Endodermal cell (in vitro differentiated cells): ENCODE measurements at regions not wholly inside any gene's neighbourhood (a gene's known extent, or its start where the extent isn't known, plus 50 kb on each side); places are given as distances from the start of the nearest gene placed in this dataset.

Experiments used
- DNase-seq: peaks from one replicate; pipeline ENCODE4 v3.0.0-alpha.2; 2017
- H3K27ac ChIP-seq: 2 replicates; pipeline ENCODE4 v1.5.1; 2013; ENCODE audit warnings: mild to moderate bottlenecking, low read depth, low read length, moderate library complexity
- H3K27me3 ChIP-seq: 2 replicates; pipeline ENCODE4 v1.6.1; 2013; ENCODE audit warnings: mild to moderate bottlenecking, low read length, moderate library complexity; ENCODE audit not compliant: insufficient read depth, control insufficient read depth, poor library complexity, severe bottlenecking
- H3K36me3 ChIP-seq: 2 replicates; pipeline ENCODE4 v1.7.0; 2013; ENCODE audit warnings: mild to moderate bottlenecking, low read length, moderate library complexity; ENCODE audit not compliant: control insufficient read depth, insufficient read depth
- H3K4me1 ChIP-seq: one replicate; pipeline ENCODE4 v1.7.0; 2013; ENCODE audit warnings: low read length; ENCODE audit not compliant: control insufficient read depth, insufficient read depth
- H3K4me3 ChIP-seq: 2 replicates; pipeline ENCODE4 v1.5.1; 2013; ENCODE audit warnings: mild to moderate bottlenecking, low read length, moderate library complexity
- H3K9ac ChIP-seq: 2 replicates; pipeline ENCODE4 v1.6.1; 2013; ENCODE audit warnings: mild to moderate bottlenecking, low read length, moderate library complexity; ENCODE audit not compliant: poor library complexity, severe bottlenecking; ENCODE audit errors: extremely low read depth
- H3K9me3 ChIP-seq: 2 replicates; pipeline ENCODE4 v1.6.1; 2013; ENCODE audit warnings: mild to moderate bottlenecking, low read length, moderate library complexity; ENCODE audit not compliant: control insufficient read depth
- H3K27ac Mint-ChIP-seq: 2 replicates; pipeline ENCODE4 v1.8.0; 2020; ENCODE audit warnings: mixed read lengths
- H3K27me3 Mint-ChIP-seq: 2 replicates; pipeline ENCODE4 v1.8.0; 2021; ENCODE audit warnings: mild to moderate bottlenecking, mixed read lengths; ENCODE audit not compliant: insufficient read depth
- H3K36me3 Mint-ChIP-seq: 2 replicates; pipeline ENCODE4 v1.8.0; 2020; ENCODE audit warnings: low read depth, mixed read lengths
- H3K4me1 Mint-ChIP-seq: 2 replicates; pipeline ENCODE4 v1.8.0; 2020; ENCODE audit warnings: mixed read lengths
- H3K4me3 Mint-ChIP-seq: 2 replicates; pipeline ENCODE4 v1.8.0; 2020; ENCODE audit warnings: mild to moderate bottlenecking, moderate library complexity, mixed read lengths
- H3K9me3 Mint-ChIP-seq: 2 replicates; pipeline ENCODE4 v1.8.0; 2020; ENCODE audit warnings: mild to moderate bottlenecking, mixed read lengths
- WGBS, 2 experiments: methylation state at CpG; one replicate each; pipeline versions ENCODE4 v1.1.5 to v1.1.7; 2013; ENCODE audit warnings: missing lambda C conversion rate in 2 of 2, mixed read lengths in 1 of 2; ENCODE audit not compliant: insufficient coverage in 1 of 2, insufficient read length in 1 of 2; 5-methylcytosine and 5-hydroxymethylcytosine counted together
- TF ChIP-seq, protein P1 (sequence below): fragments of 200-600 bp; sonication (generic); conservative IDR thresholded peaks from 2 replicates; pipeline ENCODE4 v1.5.0; 2021; ENCODE audit warnings: antibody characterized with exemption, mild to moderate bottlenecking

DNA sequence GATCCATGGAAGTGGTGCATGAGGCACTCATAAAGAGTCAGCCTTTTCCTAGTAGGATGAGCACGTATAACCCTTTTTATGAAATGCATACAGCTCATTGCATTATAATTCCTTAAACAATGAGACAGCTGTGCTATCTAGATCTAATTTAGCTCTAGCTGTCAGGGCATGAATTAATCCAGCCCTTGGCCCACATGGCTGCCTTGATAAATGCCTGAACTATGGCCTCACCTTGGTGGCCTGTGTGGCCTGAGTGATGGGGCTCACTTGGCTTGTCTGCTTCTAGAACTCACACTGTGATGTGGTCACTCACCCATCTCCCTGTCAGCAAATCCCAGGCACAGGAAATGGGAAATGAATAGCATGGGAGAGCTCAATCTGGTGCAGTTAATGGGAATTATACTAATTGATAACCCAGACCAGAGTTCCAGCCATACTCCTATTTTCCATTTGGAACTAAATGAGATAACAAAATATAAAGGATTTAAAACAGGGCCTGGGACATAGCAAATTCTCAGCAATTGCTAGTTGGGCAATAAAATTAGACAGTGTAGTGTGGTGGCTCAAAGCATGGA lies 153.6 kb downstream of the HS3ST2 start:
- TF ChIP-seq, protein P1, sequence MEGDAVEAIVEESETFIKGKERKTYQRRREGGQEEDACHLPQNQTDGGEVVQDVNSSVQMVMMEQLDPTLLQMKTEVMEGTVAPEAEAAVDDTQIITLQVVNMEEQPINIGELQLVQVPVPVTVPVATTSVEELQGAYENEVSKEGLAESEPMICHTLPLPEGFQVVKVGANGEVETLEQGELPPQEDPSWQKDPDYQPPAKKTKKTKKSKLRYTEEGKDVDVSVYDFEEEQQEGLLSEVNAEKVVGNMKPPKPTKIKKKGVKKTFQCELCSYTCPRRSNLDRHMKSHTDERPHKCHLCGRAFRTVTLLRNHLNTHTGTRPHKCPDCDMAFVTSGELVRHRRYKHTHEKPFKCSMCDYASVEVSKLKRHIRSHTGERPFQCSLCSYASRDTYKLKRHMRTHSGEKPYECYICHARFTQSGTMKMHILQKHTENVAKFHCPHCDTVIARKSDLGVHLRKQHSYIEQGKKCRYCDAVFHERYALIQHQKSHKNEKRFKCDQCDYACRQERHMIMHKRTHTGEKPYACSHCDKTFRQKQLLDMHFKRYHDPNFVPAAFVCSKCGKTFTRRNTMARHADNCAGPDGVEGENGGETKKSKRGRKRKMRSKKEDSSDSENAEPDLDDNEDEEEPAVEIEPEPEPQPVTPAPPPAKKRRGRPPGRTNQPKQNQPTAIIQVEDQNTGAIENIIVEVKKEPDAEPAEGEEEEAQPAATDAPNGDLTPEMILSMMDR = no peak
- no peak overlapping the region for H3K9ac ChIP-seq
- no peaks in the 10 kb centered on the region for H3K9me3 ChIP-seq
- H3K36me3 Mint-ChIP-seq = no peaks in the 10 kb centered on the region
- no peak overlapping the region for H3K4me3 Mint-ChIP-seq
- no peaks in the 10 kb centered on the region for H3K36me3 ChIP-seq
- no peak overlapping the region for H3K27ac ChIP-seq
- WGBS, 2 experiments = 89 to 100% methylated on average over 1 of the region's 1 CpG
- H3K9me3 Mint-ChIP-seq = peaks cover 6% of the 10 kb centered on the region
- H3K4me1 Mint-ChIP-seq = no peaks in the 10 kb centered on the region
- peaks cover 22% of the 10 kb centered on the region for H3K27me3 Mint-ChIP-seq
- no peak overlapping the region for H3K4me3 ChIP-seq
- no peak for DNase-seq
- H3K27me3 ChIP-seq = peaks cover 12% of the 10 kb centered on the region
- no peaks in the 10 kb centered on the region for H3K4me1 ChIP-seq
- H3K27ac Mint-ChIP-seq = no peak overlapping the region
